NAMALWA (cell line): ENCODE measurements at regions not wholly inside any gene's neighbourhood (a gene's known extent, or its start where the extent isn't known, plus 50 kb on each side); places are given as distances from the start of the nearest gene placed in this dataset.
"Not testable (repeated sequence)": the region's sequence is repeated elsewhere in the genome, so short reads cannot be mapped to it uniquely, and the experiment has no call there.

Experiments used
- DNase-seq: peaks from one replicate; pipeline ENCODE4 v3.0.0-alpha.2; 2015; ENCODE audit warnings: low spot score

DNA sequence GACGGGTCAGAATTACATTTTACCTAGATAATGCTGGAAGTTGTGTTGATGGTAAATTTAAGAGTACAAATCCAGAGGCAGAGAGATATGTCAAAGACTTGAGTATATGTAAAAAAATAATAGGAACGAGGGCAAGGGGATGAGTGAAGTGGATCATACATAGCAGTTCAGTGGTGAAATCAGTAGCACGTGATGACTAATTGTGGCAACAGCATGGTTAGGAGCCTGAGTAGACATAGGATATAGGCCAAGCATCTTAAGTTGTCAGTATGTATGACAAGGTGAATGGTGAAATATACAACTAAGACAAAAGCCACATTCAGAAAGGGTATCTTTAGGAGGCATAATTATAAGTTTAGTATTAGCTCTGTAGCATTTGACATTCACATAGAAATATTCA, 826.5 kb upstream of the PIK3C3 start:
- no peak for DNase-seq

- no peak for DNase-seq
Observed at GRCh38 chr18:41128126-41128525, 826.9 kb upstream of the PIK3C3 start.

DNA sequence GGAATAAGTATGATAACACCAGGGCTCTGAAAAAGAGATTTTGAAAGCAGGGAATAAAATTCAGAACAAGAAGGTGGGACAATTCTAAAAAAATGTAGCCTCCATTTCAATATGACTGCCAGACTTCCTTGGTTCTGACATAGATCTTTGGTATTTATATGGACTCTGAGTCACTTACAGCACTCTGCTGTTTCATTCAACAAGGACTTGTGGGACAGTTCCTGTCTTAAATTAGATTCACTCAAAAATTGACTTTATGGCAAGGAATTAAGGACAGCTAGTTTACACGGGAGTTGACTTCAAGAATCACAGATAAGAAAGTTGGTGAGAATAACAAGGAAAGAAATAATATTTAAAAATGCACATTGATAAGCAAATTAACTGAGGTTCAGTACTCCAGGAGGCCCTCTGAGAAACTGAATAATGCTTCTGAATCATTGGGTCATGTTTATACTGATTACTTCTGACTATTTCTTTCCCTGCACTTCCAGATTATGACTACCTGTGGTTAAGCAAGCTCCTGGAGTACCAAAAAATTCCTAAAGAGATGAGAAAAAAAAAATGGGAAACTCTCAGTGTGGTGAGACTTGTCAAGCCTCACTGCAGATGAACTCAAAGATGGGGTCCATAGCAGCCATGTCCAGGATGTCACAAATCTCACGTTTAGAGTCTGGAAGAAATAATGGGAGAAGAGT, 828.3 kb upstream of the PIK3C3 start:
- no peak for DNase-seq

- DNase-seq, result no peak
Observed at GRCh38 chr18:41121116-41121826, 833.8 kb upstream of the PIK3C3 start.

DNA sequence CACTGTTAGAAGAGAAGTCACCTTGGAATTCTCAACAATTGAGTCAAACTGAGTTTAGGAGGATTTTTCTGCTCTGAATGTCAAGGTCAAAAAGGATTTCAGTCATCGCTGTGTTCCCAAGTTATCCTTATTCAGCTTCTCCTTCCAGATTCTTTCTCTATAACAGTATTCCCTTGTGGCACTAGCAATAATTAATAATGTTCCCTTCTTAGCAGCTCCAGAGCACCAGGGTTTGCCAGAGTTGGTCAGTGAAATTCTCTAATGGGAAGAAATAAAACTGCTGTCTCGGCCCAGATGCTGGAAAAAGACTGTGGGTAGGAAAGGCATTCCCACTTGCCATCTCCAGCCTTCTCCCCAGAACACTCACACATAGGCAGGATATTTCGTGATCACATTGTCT, 836.0 kb upstream of the PIK3C3 start:
- DNase-seq, result no peak

- DNase-seq, result no peak
Observed at GRCh38 chr18:41113885-41114482, 841.0 kb upstream of the PIK3C3 start.

- no peak for DNase-seq
Observed at GRCh38 chr18:41099451-41099850, 855.6 kb upstream of the PIK3C3 start.

GRCh38 chr18:41096504-41096903, 858.5 kb upstream of the PIK3C3 start:
- DNase-seq, result no peak

DNA sequence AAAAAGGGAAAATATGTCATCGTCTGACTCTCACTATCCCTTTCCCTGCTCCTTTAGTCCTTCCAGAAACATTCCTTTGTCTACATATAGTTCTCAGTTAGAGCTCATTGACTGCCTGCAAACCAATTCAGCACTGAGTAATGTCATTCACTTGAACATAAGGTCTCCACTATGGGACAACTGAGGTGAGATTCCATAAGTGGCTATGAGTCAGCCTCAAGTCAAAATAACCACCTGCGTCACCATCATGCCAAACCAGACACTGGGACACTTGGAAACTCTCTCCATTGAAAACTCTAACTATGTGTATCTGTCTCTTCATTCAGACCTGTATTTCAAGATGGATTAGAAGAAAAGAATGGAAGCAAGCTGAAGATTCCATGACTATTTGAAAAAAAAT, 878.0 kb upstream of the PIK3C3 start:
- DNase-seq, result no peak

GRCh38 chr18:41075212-41075611, 879.8 kb upstream of the PIK3C3 start:
- DNase-seq, result no peak

DNA sequence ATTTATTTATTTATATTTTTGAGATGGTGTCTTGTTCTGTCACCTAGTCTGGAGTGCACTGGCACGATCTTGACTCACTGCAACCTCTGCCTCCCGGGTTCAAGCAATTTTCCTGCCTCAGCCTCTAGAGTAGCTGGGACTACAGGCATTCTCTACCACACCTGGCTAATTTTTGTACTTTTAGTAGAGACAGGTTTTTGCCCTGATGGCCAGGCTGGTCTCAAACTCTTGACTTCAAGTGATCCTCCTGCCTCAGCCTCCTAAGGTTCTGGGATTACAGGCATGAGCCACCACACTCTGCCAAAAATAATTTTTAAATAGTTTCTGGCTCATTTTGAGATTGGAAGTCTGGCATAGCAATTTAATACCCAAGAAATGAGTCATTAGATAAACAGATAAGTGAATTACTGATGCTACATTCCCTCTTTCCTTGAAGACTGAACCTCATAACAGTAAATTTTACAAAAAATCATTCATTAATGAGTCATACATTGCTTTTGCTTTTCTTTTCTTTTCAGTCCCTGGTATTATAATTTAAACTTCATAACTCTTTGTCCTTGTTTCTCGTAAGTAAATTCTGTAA, 881.6 kb upstream of the PIK3C3 start:
- DNase-seq, result no peak

GRCh38 chr18:41072946-41073345, 882.1 kb upstream of the PIK3C3 start:
- no peak for DNase-seq

DNA sequence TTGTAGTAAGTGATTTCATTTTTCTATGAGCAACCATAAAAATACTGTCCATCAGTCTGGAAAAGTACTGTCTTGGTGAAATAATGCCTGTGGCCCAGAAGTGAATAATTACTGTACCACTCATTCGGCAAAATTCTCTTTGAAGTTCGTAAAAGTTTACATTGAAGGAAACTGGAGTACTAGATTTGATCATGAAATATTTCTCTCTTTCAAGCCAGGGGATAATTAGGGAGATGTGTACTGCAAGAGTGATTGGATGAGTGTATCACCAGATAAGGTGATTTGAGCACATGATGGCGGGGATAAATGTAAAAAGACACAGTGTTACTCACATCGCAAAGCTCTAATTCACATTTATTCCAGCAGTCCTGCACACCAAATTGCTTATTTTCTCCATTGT, 883.2 kb upstream of the PIK3C3 start:
- no peak for DNase-seq

- no peak for DNase-seq
Observed at GRCh38 chr18:41069167-41069566, 885.9 kb upstream of the PIK3C3 start.

DNA sequence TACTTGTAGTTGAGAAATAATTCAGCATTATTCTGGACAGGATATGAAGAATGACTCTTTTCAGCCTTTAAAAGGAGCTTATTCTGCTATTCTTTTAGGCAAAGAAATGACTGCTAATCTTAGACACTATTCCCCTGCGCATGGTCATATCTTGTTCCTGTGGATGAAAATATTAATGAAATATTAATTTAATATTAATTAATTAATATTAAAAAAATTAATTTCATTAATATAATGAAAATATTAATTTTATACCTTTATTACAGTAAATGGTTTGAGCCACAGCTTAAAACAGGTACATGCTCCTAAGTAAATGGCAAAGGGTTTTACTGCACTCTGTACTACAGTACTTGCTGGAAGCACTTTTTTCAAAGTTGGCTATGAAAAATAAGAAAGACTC, 890.1 kb upstream of the PIK3C3 start:
- no peak for DNase-seq

DNA sequence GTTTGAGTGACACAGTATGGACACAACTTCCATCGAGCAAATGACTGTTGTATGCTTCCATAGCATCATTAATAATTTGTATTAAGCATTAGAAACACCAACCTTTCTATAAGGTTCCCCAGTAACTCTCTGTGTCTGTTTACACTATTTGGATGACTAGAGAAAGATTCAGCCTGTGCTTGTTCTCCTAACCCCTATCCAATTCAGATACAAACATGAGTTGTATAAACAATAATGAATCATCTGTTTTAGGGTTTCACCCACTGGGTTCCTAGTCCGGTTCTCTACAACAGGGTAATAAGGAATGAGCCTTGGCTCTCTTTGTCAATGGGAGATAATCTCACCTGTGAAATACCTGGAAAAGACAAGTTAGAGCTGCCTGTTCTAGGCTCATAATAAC, 894.1 kb upstream of the PIK3C3 start:
- no peak for DNase-seq

GRCh38 chr18:41059126-41059415, 896.0 kb upstream of the PIK3C3 start:
- DNase-seq, result no peak

GRCh38 chr18:41058351-41059125, 896.5 kb upstream of the PIK3C3 start:
- no peak for DNase-seq

DNA sequence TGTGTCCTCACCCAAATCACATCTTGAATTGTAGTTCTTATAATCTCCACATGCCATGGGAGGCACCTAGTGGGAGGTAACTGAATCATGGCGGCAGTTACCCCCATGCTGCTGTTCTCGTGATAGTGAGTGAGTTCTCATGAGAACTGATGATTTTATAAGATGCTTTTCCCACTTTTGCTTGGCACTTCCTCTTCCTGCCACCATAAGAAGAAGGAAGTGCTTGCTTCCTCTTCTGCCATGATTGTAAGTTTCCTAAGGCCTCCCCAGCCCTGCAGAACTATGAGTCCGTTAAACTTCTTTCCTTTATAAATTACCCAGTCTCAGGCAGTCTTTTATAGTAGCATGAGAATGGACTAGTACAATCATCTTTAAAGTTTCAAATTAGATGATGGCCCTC, 902.4 kb upstream of the PIK3C3 start:
- no peak for DNase-seq

DNA sequence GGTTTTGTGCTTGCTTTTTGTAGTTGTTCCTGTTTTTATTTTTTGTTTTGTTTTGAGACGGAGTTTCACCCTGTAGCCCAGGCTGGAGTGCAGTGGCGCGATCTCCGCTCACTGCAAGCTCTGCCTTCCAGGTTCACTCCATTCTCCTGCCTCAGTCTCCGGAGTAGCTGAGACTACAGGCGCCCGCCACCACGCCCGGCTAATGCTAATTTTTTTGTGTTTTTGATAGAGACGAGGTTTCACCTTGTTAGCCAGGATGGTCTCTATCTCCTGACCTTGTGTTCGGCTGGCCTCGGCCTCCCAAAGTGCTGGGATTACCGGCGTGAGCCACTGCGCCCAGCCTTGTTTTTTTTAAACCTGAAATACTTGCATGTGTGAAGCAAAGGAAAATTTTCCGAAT, 908.8 kb upstream of the PIK3C3 start:
- not testable (repeated sequence) for DNase-seq

DNA sequence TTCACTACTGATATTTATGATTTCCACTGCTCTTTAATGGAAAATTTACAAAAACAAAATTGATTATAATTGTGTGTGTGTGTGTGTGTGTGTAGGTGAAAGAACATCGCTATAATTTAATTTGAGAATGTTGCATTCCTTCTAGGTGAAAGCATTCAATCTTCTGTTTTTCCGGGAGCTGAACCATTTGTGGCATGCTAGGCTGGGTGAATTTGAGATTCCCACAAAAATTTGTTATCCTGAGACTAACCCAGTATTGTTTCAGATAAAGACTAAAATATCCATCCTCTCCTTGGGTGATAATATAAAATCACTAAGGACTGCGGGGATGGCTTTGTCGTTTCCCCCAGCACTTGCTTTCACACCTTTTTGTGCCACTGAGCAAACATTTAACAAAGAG, 911.2 kb upstream of the PIK3C3 start:
- no peak for DNase-seq

GRCh38 chr18:41042866-41043265, 912.2 kb upstream of the PIK3C3 start:
- no peak for DNase-seq

- DNase-seq, result no peak
Observed at GRCh38 chr18:41038071-41038470, 917.0 kb upstream of the PIK3C3 start.
